ENCODE measurements at regions not wholly inside any gene's neighbourhood (a gene's known extent, or its start where the extent isn't known, plus 50 kb on each side); places are given as distances from the start of the nearest gene placed in this dataset.

GRCh38 chr10:129157185-129157584 is 309.9 kb upstream of the MGMT start:
- no peak overlapping the region for H3K4me3 Mint-ChIP-seq
- no peaks in the 10 kb centered on the region for H3K36me3 Mint-ChIP-seq (ENCODE audit: low read depth)
- intact Hi-C loops (cut with DNase I, micrococcal nuclease) = no loop called here

GRCh38 chr10:129161150-129161549 is 305.9 kb upstream of the MGMT start:
- ChIA-PET CTCF (no interaction called here), POLR2A (no interaction called here)
- intact Hi-C loops (cut with DNase I, micrococcal nuclease) = no loop called here
- Mint-ChIP-seq H3K27me3 (peaks cover 10% of the 10 kb centered on the region), H3K36me3 (ENCODE audit: low read depth) (no peaks in the 10 kb centered on the region), H3K4me1 (peaks cover 4% of the 10 kb centered on the region), H3K4me3 (no peak overlapping the region), H3K9me3 (ENCODE audit: low read depth) (peaks cover 7% of the 10 kb centered on the region), H3K27ac (no peak overlapping the region)
- peak; percentile 40 for DNase-seq
- peak; percentile 65 for ATAC-seq

More at GRCh38 chr10:129157185-129157584, 309.9 kb upstream of the MGMT start:
- Mint-ChIP-seq H3K27me3 (peaks cover 8% of the 10 kb centered on the region), H3K4me1 (peaks cover 4% of the 10 kb centered on the region), H3K27ac (no peak overlapping the region), H3K9me3 (ENCODE audit: low read depth) (peaks cover 12% of the 10 kb centered on the region)
- ATAC-seq (no peak), DNase-seq (no peak)
- ChIA-PET CTCF (no interaction called here), POLR2A (no interaction called here)

- no peak overlapping the region for H3K4me3 Mint-ChIP-seq
- ChIA-PET POLR2A (interaction anchor here (0.6 kb wide), 1 partner anchor 25 kb away, joined by 3 read pairs; no protein-coding TSS in a partner anchor), CTCF (no interaction called here)
- H3K27ac Mint-ChIP-seq = no peak overlapping the region
- ATAC-seq (no peak), DNase-seq (no peak)
- peaks cover 3% of the 10 kb centered on the region for H3K9me3 Mint-ChIP-seq (ENCODE audit: low read depth)
- peaks cover 4% of the 10 kb centered on the region for H3K4me1 Mint-ChIP-seq
- peaks cover 4% of the 10 kb centered on the region for H3K27me3 Mint-ChIP-seq
- no peaks in the 10 kb centered on the region for H3K36me3 Mint-ChIP-seq (ENCODE audit: low read depth)
- intact Hi-C loops (cut with DNase I, micrococcal nuclease) = no loop called here
Observed at GRCh38 chr10:129163531-129163930, 303.5 kb upstream of the MGMT start.

- Mint-ChIP-seq H3K27ac (no peak overlapping the region), H3K27me3 (peaks cover 2% of the 10 kb centered on the region), H3K4me1 (peaks cover 4% of the 10 kb centered on the region), H3K36me3 (ENCODE audit: low read depth) (no peaks in the 10 kb centered on the region), H3K4me3 (no peak overlapping the region), H3K9me3 (ENCODE audit: low read depth) (no peaks in the 10 kb centered on the region)
- ATAC-seq (no peak), DNase-seq (no peak)
- intact Hi-C loops (cut with DNase I, micrococcal nuclease) = no loop called here
- POLR2A ChIA-PET = no interaction called here
- CTCF ChIA-PET = no interaction called here
Observed at GRCh38 chr10:129165076-129165720, 301.8 kb upstream of the MGMT start.

GRCh38 chr10:129165770-129166169 is 301.3 kb upstream of the MGMT start:
- peaks cover 4% of the 10 kb centered on the region for H3K4me1 Mint-ChIP-seq
- H3K27me3 Mint-ChIP-seq = peaks cover 2% of the 10 kb centered on the region
- ATAC-seq (no peak), DNase-seq (no peak)
- H3K27ac Mint-ChIP-seq = no peak overlapping the region
- CTCF ChIA-PET = no interaction called here
- POLR2A ChIA-PET = no interaction called here
- no peaks in the 10 kb centered on the region for H3K9me3 Mint-ChIP-seq (ENCODE audit: low read depth)
- H3K36me3 Mint-ChIP-seq (ENCODE audit: low read depth) = no peaks in the 10 kb centered on the region
- intact Hi-C loops (cut with DNase I, micrococcal nuclease) = no loop called here
- no peak overlapping the region for H3K4me3 Mint-ChIP-seq

- Mint-ChIP-seq H3K36me3 (ENCODE audit: low read depth) (no peaks in the 10 kb centered on the region), H3K4me1 (no peaks in the 10 kb centered on the region), H3K27me3 (peaks cover 2% of the 10 kb centered on the region), H3K4me3 (no peak overlapping the region), H3K27ac (no peak overlapping the region), H3K9me3 (ENCODE audit: low read depth) (no peaks in the 10 kb centered on the region)
- DNase-seq (no peak), ATAC-seq (no peak)
- CTCF ChIA-PET = no interaction called here
- POLR2A ChIA-PET = no interaction called here
- intact Hi-C loops (cut with DNase I, micrococcal nuclease) = no loop called here
Observed at GRCh38 chr10:129168660-129169059, 298.4 kb upstream of the MGMT start.

- DNase-seq (no peak), ATAC-seq (no peak)
- H3K4me3 Mint-ChIP-seq = no peak overlapping the region
- CTCF ChIA-PET = interaction anchor here (0.6 kb wide), 1 partner anchor 157 kb away, joined by 3 read pairs; no protein-coding TSS in a partner anchor
- POLR2A ChIA-PET = no interaction called here
- H3K27ac Mint-ChIP-seq = no peak overlapping the region
- intact Hi-C loops (cut with DNase I, micrococcal nuclease) = no loop called here
- H3K36me3 Mint-ChIP-seq (ENCODE audit: low read depth) = no peaks in the 10 kb centered on the region
- H3K9me3 Mint-ChIP-seq (ENCODE audit: low read depth) = no peaks in the 10 kb centered on the region
- no peaks in the 10 kb centered on the region for H3K4me1 Mint-ChIP-seq
- H3K27me3 Mint-ChIP-seq = peaks cover 2% of the 10 kb centered on the region
Observed at GRCh38 chr10:129169115-129169514, 297.9 kb upstream of the MGMT start.

GRCh38 chr10:129170812-129171211 is 296.2 kb upstream of the MGMT start:
- Mint-ChIP-seq H3K36me3 (ENCODE audit: low read depth) (no peaks in the 10 kb centered on the region), H3K27ac (no peak overlapping the region), H3K4me1 (no peaks in the 10 kb centered on the region), H3K9me3 (ENCODE audit: low read depth) (no peaks in the 10 kb centered on the region), H3K4me3 (no peak overlapping the region), H3K27me3 (peaks cover 2% of the 10 kb centered on the region)
- DNase-seq (no peak), ATAC-seq (no peak)
- POLR2A ChIA-PET = no interaction called here
- intact Hi-C loops (cut with DNase I, micrococcal nuclease) = no loop called here
- CTCF ChIA-PET = no interaction called here

- no peak for ATAC-seq
- POLR2A ChIA-PET = no interaction called here
- DNase-seq = no peak
- Mint-ChIP-seq H3K36me3 (ENCODE audit: low read depth) (no peaks in the 10 kb centered on the region), H3K4me1 (no peaks in the 10 kb centered on the region), H3K27ac (no peak overlapping the region), H3K27me3 (peaks cover 3% of the 10 kb centered on the region), H3K9me3 (ENCODE audit: low read depth) (no peaks in the 10 kb centered on the region), H3K4me3 (no peak overlapping the region)
- intact Hi-C loops (cut with DNase I, micrococcal nuclease) = no loop called here
- CTCF ChIA-PET = no interaction called here
Observed at GRCh38 chr10:129171812-129172211, 295.2 kb upstream of the MGMT start.

GRCh38 chr10:129174232-129175014 is 292.6 kb upstream of the MGMT start:
- ATAC-seq = no peak
- no peak overlapping the region for H3K27ac Mint-ChIP-seq
- no peak for DNase-seq
- no peaks in the 10 kb centered on the region for H3K9me3 Mint-ChIP-seq (ENCODE audit: low read depth)
- intact Hi-C loops (cut with DNase I, micrococcal nuclease) = no loop called here
- no peaks in the 10 kb centered on the region for H3K36me3 Mint-ChIP-seq (ENCODE audit: low read depth)
- no peak overlapping the region for H3K4me3 Mint-ChIP-seq
- H3K4me1 Mint-ChIP-seq = no peaks in the 10 kb centered on the region
- ChIA-PET POLR2A (no interaction called here), CTCF (no interaction called here)
- H3K27me3 Mint-ChIP-seq = peaks cover 5% of the 10 kb centered on the region

GRCh38 chr10:129179245-129179971 is 287.6 kb upstream of the MGMT start:
- ATAC-seq = no peak
- H3K4me3 Mint-ChIP-seq = no peak overlapping the region
- peaks cover 5% of the 10 kb centered on the region for H3K27me3 Mint-ChIP-seq
- POLR2A ChIA-PET = no interaction called here
- CTCF ChIA-PET = no interaction called here
- intact Hi-C loops (cut with DNase I, micrococcal nuclease) = no loop called here
- no peaks in the 10 kb centered on the region for H3K9me3 Mint-ChIP-seq (ENCODE audit: low read depth)
- no peak overlapping the region for H3K27ac Mint-ChIP-seq
- no peak for DNase-seq
- no peaks in the 10 kb centered on the region for H3K4me1 Mint-ChIP-seq
- no peaks in the 10 kb centered on the region for H3K36me3 Mint-ChIP-seq (ENCODE audit: low read depth)

All from activated CD4-positive, alpha-beta T cell treated with anti-CD3 and anti-CD28 coated beads for 36 hours (primary cell).